HG03039 (cell line): ENCODE measurements at regions not wholly inside any gene's neighbourhood (a gene's known extent, or its start where the extent isn't known, plus 50 kb on each side); places are given as distances from the start of the nearest gene placed in this dataset.
"Not testable (repeated sequence)": the region's sequence is repeated elsewhere in the genome, so short reads cannot be mapped to it uniquely, and the experiment has no call there.

Experiments
- ATAC-seq: cut with Tn5 transposase; IDR thresholded peaks from one replicate; pipeline ENCODE4 v1.9.1; 2021; ENCODE audit warnings: mild to moderate bottlenecking, moderate library complexity; ENCODE audit not compliant: unreplicated experiment

GRCh38 chr4:49226216-49226866, 240.3 kb downstream of the CWH43 start:
- ATAC-seq = not testable (repeated sequence)

- ATAC-seq = not testable (repeated sequence)
Observed at GRCh38 chr4:49227941-49228340, 241.9 kb downstream of the CWH43 start.

- ATAC-seq = not testable (repeated sequence)
Observed at GRCh38 chr4:49229243-49229642, 243.2 kb downstream of the CWH43 start.

GRCh38 chr4:49229713-49230112, 243.6 kb downstream of the CWH43 start:
- not testable (repeated sequence) for ATAC-seq

GRCh38 chr4:49233346-49233745, 247.3 kb downstream of the CWH43 start:
- not testable (repeated sequence) for ATAC-seq

GRCh38 chr4:49233749-49234148, 247.7 kb downstream of the CWH43 start:
- ATAC-seq = not testable (repeated sequence)

- not testable (repeated sequence) for ATAC-seq
Observed at GRCh38 chr4:49234382-49234781, 248.3 kb downstream of the CWH43 start.

GRCh38 chr4:49235413-49236160, 249.5 kb downstream of the CWH43 start:
- not testable (repeated sequence) for ATAC-seq

GRCh38 chr4:49236474-49236873, 250.4 kb downstream of the CWH43 start:
- not testable (repeated sequence) for ATAC-seq

- ATAC-seq = not testable (repeated sequence)
Observed at GRCh38 chr4:49241295-49241694, 255.2 kb downstream of the CWH43 start.

- ATAC-seq = not testable (repeated sequence)
Observed at GRCh38 chr4:49262786-49263185, 276.7 kb downstream of the CWH43 start.

GRCh38 chr4:49270435-49270834, 284.4 kb downstream of the CWH43 start:
- ATAC-seq = not testable (repeated sequence)

GRCh38 chr4:49270912-49271311, 284.8 kb downstream of the CWH43 start:
- not testable (repeated sequence) for ATAC-seq

- ATAC-seq = not testable (repeated sequence)
Observed at GRCh38 chr4:49285905-49286304, 299.8 kb downstream of the CWH43 start.

- not testable (repeated sequence) for ATAC-seq
Observed at GRCh38 chr4:49286926-49287745, 301.1 kb downstream of the CWH43 start.

- ATAC-seq = not testable (repeated sequence)
Observed at GRCh38 chr4:49287893-49288292, 301.8 kb downstream of the CWH43 start.

- not testable (repeated sequence) for ATAC-seq
Observed at GRCh38 chr4:49288796-49289195, 302.7 kb downstream of the CWH43 start.

- ATAC-seq = not testable (repeated sequence)
Observed at GRCh38 chr4:49314815-49315214, 328.7 kb downstream of the CWH43 start.

- not testable (repeated sequence) for ATAC-seq
Observed at GRCh38 chr4:49320725-49321410, 334.8 kb downstream of the CWH43 start.

- not testable (repeated sequence) for ATAC-seq
Observed at GRCh38 chr4:49321511-49322300, 335.6 kb downstream of the CWH43 start.
